HG02981 (cell line): ENCODE measurements at regions not wholly inside any gene's neighbourhood (a gene's known extent, or its start where the extent isn't known, plus 50 kb on each side); places are given as distances from the start of the nearest gene placed in this dataset.

Source experiments
- ATAC-seq: cut with Tn5 transposase; IDR thresholded peaks from one replicate; pipeline ENCODE4 v1.9.1; 2021; ENCODE audit warnings: mild to moderate bottlenecking, moderate library complexity; ENCODE audit not compliant: unreplicated experiment

- no peak for ATAC-seq
These were observed 59.9 kb upstream of the IL2 start for GRCh38 chr4:122516376-122516775.

GRCh38 chr4:122514671-122515070 lies 58.1 kb upstream of the IL2 start:
- ATAC-seq = no peak

- ATAC-seq = no peak
These were observed 55.9 kb upstream of the IL2 start for GRCh38 chr4:122512430-122512829.

- no peak for ATAC-seq
These were observed 51.6 kb upstream of the IL2 start for GRCh38 chr4:122508083-122508482.
